Neutrophil (primary cell): ENCODE measurements at regions not wholly inside any gene's neighbourhood (a gene's known extent, or its start where the extent isn't known, plus 50 kb on each side); places are given as distances from the start of the nearest gene placed in this dataset.

ENCODE experiments used
- H3K27ac ChIP-seq: fragments of 200-600 bp; sonication (generic); 2 replicates; pipeline ENCODE4 v1.5.1; 2016; ENCODE audit warnings: mild to moderate bottlenecking, moderate library complexity
- H3K27me3 ChIP-seq: fragments of 200-600 bp; sonication (generic); 2 replicates; pipeline ENCODE4 v1.6.0; 2016; ENCODE audit warnings: mild to moderate bottlenecking
- H3K36me3 ChIP-seq: fragments of 200-600 bp; sonication (generic); 2 replicates; pipeline ENCODE4 v1.5.1; 2017
- H3K4me1 ChIP-seq, 2 experiments: fragments of 200-600 bp in 1 of 2; sonication (generic) in 1 of 2; 1 replicate in 1 of 2; 2 replicates in 1 of 2; pipeline versions ENCODE4 v1.5.1 to v1.6.1; 2013 to 2016; ENCODE audit warnings: low read depth in 1 of 2, low read length in 1 of 2, mild to moderate bottlenecking in 1 of 2, moderate library complexity in 1 of 2; ENCODE audit not compliant: control insufficient read depth in 1 of 2, insufficient read depth in 1 of 2
- H3K4me3 ChIP-seq, 2 experiments: fragments of 200-600 bp in 1 of 2; sonication (generic) in 1 of 2; 1 replicate in 1 of 2; 2 replicates in 1 of 2; pipeline ENCODE4 v1.5.1; 2013 to 2016; ENCODE audit warnings: low read depth in 1 of 2, low read length in 1 of 2, mild to moderate bottlenecking in 1 of 2, moderate library complexity in 1 of 2
- H3K9me3 ChIP-seq: fragments of 200-600 bp; sonication (generic); 2 replicates; pipeline ENCODE4 v1.5.1; 2016
- TF ChIP-seq, protein P1 (sequence below): fragments of 200-600 bp; sonication (generic); IDR thresholded peaks from 2 replicates; pipeline ENCODE4 v1.5.1; 2016; ENCODE audit warnings: antibody characterized with exemption

DNA sequence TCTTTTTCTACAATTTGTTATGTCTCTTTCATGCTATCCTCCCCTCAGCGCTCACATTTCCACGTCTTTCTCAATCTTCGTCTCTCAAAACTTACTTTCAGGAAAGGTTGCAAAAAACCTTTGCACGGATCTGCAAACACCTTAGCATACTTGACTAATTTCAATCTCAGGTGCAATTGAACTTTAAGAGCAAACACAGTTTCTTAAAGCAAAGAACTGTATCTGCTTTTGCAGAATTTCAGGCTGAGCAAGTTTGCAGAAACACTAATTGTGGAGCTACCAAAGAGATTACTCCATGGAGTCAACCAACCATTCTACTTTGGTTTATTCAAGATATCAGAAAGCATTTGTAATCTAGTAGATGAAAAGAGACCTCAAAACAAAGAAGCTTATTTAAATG lies 668.2 kb upstream of the MARCKS start:
- H3K36me3 ChIP-seq, result no peaks in the 10 kb centered on the region
- no peaks in the 10 kb centered on the region for H3K4me1 ChIP-seq
- no peaks in the 10 kb centered on the region for H3K9me3 ChIP-seq
- no peaks in the 10 kb centered on the region for H3K27me3 ChIP-seq
- H3K4me3 ChIP-seq, result no peak overlapping the region
- H3K27ac ChIP-seq, result no peak overlapping the region
- TF ChIP-seq, protein P1, sequence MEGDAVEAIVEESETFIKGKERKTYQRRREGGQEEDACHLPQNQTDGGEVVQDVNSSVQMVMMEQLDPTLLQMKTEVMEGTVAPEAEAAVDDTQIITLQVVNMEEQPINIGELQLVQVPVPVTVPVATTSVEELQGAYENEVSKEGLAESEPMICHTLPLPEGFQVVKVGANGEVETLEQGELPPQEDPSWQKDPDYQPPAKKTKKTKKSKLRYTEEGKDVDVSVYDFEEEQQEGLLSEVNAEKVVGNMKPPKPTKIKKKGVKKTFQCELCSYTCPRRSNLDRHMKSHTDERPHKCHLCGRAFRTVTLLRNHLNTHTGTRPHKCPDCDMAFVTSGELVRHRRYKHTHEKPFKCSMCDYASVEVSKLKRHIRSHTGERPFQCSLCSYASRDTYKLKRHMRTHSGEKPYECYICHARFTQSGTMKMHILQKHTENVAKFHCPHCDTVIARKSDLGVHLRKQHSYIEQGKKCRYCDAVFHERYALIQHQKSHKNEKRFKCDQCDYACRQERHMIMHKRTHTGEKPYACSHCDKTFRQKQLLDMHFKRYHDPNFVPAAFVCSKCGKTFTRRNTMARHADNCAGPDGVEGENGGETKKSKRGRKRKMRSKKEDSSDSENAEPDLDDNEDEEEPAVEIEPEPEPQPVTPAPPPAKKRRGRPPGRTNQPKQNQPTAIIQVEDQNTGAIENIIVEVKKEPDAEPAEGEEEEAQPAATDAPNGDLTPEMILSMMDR, result no peak

- H3K27me3 ChIP-seq, result no peaks in the 10 kb centered on the region
- no peaks in the 10 kb centered on the region for H3K9me3 ChIP-seq
- H3K4me1 ChIP-seq, result no peaks in the 10 kb centered on the region
- H3K4me3 ChIP-seq, result no peak overlapping the region
- H3K27ac ChIP-seq, result no peak overlapping the region
- H3K36me3 ChIP-seq, result no peaks in the 10 kb centered on the region
- TF ChIP-seq, protein P1, result no peak
Observed at GRCh38 chr6:113190170-113190569, 667.0 kb upstream of the MARCKS start.

GRCh38 chr6:113194090-113194489 lies 663.1 kb upstream of the MARCKS start:
- TF ChIP-seq, protein P1, result no peak
- no peaks in the 10 kb centered on the region for H3K9me3 ChIP-seq
- H3K27ac ChIP-seq, result no peak overlapping the region
- no peaks in the 10 kb centered on the region for H3K27me3 ChIP-seq
- no peaks in the 10 kb centered on the region for H3K4me1 ChIP-seq
- no peaks in the 10 kb centered on the region for H3K36me3 ChIP-seq
- H3K4me3 ChIP-seq, result no peak overlapping the region

DNA sequence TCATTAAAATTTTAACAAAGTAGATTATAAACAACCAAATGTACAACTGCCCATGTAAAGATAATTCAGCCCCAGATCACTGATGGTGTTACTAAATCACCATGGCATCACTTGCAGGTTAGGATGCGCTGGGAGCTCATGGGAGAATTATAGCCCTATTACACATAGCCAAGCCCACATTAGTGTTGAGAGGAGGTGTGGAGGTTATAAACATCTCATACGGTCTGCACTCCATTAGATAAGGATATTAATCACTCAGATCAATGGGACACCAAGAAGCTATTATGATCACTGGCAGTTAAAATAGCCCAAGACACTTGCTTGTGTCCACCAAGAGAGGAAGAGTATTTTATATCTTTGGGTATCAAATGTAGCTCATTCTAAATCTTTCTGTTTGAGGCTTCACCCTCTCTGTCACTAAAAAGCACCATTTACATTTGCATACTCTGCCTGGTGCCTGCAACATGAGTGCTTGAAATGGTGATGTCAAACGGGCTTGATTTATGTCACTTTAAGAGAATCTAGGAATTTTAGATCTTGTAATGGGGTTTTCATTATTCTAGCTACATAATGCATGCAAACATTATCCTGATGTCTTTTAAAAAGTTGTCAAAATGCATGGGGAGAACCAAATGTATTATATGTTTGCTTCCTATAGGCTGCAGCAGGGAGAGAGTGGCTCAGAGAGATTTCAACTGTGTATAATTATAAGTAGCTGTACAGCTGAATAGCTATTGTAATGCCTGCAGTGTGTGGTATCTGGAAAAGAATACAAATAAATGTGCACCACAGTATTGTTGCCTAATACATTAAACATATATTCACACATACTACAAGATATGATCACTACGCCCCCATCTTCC lies 654.1 kb upstream of the MARCKS start:
- no peaks in the 10 kb centered on the region for H3K4me1 ChIP-seq

DNA sequence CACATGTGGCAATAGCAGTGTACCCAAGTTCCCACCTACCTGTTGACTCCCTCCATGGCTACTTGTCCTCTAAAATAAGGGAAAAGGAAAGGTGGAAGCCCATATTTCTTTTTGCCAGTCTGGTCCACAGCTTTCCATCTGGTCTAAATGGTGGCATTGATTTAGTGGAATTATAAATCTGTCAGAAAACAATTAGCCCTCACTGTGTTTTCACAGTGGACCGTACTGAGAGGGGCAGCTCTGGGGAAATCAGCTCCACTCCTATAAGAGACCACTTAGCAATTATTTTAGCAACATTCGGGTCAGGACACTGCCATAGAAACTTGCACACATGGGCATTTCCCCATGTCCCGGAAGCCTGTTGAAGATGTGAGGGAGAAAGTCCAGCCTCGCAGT lies 653.4 kb upstream of the MARCKS start:
- Histone ChIP-seq H3K4me3 (no peak overlapping the region), H3K36me3 (no peaks in the 10 kb centered on the region), H3K27me3 (no peaks in the 10 kb centered on the region), H3K27ac (no peak overlapping the region), H3K4me1 (no peaks in the 10 kb centered on the region), H3K9me3 (no peaks in the 10 kb centered on the region)
- TF ChIP-seq, protein P1, result no peak

More for the DNA sequence above, 654.1 kb upstream of the MARCKS start:
- Histone ChIP-seq H3K36me3 (no peaks in the 10 kb centered on the region), H3K9me3 (no peaks in the 10 kb centered on the region), H3K4me3 (no peak overlapping the region), H3K27me3 (no peaks in the 10 kb centered on the region), H3K27ac (no peak overlapping the region)
- TF ChIP-seq, protein P1, result no peak
